GM18870 (cell line): ENCODE measurements at regions not wholly inside any gene's neighbourhood (a gene's known extent, or its start where the extent isn't known, plus 50 kb on each side); places are given as distances from the start of the nearest gene placed in this dataset.
"Not testable (repeated sequence)": the region's sequence is repeated elsewhere in the genome, so short reads cannot be mapped to it uniquely, and the experiment has no call there.

ENCODE experiments used
- ATAC-seq: cut with Tn5 transposase; IDR thresholded peaks from one replicate; pipeline ENCODE4 v1.9.1; 2021; ENCODE audit warnings: moderate library complexity; ENCODE audit not compliant: unreplicated experiment

DNA sequence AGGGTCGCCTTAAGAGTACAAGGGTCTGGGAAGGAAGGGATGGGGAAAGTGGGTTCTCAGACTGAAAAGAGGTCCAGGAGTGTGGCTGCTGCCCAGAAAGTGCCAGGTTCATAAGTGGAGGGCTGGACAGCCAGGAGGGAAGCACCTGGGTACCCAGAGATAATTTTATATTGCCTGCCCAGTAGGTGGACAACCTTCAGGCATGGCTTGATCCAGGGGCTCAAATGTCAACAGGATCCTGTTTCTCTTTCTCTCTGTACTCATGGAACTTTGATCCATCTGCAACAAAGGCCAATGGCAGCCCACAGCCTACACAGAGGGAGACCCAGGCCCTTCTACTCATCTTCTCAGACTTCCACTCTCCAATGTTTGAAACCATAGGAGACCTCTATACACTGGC, 80.5 kb upstream of the GRK3 start:
- ATAC-seq: no peak

DNA sequence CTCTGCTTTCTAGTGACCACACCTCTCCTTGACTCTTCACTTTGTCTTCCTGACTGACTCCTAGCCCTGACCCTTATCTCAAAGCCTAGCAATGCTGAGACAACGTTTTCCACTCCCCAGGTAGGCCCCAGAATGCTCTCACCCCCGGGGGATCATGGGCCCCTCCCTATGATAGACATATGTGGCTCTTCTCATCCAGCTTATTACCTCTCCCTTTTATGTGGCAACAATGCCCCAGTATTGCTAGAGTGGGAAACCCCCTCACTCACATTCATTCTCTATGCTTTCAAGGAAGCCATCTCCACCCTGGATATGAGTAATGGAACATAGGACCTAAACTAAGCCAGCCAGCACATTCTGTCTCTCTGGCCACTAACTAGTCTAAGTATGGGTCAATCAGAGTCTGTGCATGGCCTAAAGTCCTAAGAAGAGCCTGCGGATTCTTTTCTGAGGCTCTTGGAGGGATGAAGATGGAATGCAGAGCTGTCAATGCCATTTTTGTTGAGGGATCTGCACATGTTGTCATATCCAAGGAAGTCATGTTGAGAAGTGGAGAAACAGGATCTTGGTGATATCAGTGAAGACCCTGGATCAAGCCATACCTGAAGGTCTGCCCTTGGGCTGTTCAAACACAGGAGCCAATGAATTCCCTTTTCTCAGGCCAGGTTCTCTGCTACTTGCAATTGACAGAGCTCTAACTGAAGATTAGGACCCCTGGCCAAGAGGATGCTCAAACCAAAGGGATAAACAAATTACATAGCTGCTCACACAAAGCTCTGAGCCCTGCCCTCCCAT, 79.8 kb upstream of the GRK3 start:
- ATAC-seq: no peak

GRCh38 chr22:25485626-25486545, 78.6 kb upstream of the GRK3 start:
- ATAC-seq: no peak

GRCh38 chr22:25487508-25487907, 77.0 kb upstream of the GRK3 start:
- ATAC-seq: no peak

GRCh38 chr22:25488244-25489020, 76.0 kb upstream of the GRK3 start:
- ATAC-seq: no peak

- ATAC-seq: no peak
These were observed 74.5 kb upstream of the GRK3 start for GRCh38 chr22:25489947-25490346.

DNA sequence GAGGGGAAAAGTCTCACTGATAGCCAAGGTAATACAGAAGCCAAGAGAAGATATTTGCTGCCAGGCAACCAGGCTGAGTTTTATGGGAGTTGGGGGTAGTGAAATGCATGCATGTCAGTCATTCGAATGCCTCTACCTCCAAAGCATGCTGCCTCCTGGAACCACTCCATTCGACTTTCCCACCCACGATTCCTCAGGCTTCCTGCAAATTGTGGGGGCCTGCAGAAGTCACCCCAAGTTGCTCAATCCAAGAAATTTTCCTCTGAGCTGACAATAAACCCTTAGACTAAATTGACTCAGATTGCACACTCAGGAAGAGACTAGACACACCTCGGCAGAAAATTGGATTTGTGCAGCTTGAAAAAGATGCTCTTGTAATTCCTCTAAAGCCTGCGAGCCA, 73.6 kb upstream of the GRK3 start:
- no peak for ATAC-seq

DNA sequence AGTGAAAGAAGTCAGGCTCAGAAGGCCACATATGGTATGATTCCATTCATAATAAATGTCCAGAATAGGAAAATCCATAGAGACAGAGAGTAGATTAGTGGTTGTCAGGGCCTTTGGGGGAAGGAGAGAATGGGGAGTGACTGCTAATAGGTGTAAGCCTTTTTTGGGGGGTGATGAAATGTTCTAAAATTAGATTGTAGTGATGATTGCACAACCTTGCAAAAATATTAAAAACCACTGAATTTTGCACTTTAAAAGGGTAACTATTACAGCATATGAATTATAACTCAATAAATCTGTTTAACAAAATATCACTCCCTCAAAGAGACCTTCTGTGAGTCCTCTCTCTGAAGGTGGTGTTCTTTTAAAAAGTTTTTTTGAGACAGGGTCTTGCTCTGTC, 72.3 kb upstream of the GRK3 start:
- ATAC-seq: no peak

GRCh38 chr22:25492841-25493734, 71.4 kb upstream of the GRK3 start:
- ATAC-seq: no peak

DNA sequence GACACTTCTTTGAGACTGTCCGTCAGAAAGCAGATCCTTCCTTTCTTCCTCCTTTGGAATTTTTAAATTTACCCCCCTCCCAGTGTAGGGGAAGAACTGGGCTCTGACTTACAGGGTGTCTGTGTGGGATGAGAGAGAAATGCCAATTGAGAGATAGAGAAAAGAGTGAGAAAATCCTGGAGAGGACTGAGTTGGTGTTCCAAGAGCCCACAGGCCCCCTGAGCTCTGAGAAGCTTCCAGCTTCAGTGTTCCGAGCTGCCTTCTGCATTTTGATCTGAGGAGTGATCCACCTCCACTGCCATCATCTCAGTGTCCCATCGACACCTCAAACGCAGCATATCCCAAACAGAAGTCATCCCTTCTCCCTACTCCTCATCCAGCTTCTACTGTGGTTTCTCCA, 70.7 kb upstream of the GRK3 start:
- ATAC-seq: no peak

DNA sequence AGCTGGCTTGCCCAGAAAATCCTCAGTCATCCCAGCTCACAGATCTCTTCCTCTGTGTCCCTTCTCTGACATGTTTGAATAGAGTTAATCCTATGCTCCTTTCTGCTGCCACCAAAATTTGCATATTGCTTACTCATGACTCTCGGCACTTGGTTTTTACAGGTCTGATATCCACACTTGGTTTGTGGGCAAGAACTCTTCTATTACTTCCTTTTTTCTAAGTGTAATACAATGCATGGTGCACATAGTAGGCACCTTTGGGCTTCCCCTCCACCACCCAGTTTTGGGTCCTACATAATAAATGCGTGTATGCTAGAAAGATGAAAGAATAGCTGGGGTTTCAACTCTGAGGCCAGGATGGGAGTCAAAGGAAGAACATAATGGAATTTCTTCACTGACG, 69.7 kb upstream of the GRK3 start:
- ATAC-seq: peak; percentile 78

GRCh38 chr22:25495285-25495684, 69.2 kb upstream of the GRK3 start:
- no peak for ATAC-seq

DNA sequence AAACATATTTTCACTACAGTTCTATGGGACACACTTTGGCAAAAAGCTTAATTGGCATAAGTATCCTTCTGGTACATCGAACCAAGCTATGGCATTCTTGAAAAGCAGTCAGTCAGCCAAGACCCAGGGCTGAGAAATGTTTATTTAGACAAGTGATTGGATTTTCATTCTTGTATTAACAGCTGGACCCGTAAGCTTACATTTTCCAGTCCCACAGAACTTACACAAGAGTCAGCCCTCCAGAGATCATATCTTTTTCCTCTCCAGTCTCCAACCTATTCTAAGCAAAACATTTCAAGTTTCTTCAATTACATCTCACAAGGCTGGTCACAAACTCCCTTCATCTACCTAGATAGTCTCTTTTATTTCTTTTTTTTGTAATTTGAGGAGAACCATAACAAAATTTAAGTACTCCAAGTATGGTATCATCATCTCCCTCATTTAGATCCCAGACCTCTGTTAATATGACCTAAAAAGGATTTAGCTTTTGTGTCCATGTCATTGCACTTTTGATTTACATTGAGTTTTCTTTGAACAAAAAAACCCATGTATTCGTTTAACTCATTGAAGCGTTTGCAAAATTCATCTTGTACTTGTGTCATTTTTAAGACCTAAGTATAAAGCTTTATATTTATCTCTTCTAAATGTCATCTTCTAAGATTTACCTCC, 67.9 kb upstream of the GRK3 start:
- ATAC-seq: no peak

DNA sequence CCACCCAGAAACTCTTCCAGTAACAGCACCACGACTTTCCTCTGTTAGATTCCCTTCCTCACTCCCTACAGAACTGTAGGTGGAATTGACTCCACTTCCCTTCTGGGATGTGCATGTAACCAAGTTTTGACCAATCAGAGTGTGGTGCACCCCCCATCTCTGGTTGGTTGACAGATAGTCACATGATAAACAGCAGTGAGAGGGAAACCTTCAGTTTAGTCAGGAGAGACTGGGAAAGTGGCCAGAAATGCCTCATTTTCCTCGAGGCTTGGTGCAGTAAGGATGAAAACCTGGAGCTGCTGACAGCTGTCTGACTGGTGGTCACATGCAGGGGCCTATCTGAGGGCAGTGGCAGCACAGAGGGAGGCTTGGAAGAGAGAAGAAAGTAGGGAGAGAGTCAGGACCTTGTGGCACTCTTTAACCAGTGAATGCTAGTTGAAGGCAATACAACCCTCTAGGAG, 67.3 kb upstream of the GRK3 start:
- no peak for ATAC-seq

DNA sequence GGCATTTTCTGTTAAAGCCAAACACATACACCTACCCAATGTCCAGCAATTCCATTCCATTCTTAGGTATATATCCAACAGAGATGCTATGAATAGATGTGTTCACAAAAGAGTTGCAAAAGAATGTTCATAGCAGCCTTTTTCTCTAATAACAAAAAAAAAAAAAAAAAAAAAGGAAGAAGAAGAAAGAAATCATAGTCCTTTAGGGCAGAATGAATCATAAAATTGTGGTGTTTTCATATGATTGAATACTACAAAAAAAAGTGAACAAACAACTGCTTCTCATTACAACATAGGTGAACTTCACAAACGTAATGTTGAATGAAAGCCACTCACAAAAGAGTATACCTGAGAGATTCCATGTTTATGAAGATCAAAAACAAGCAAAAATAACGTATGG, 66.8 kb upstream of the GRK3 start:
- ATAC-seq: no peak

- not testable (repeated sequence) for ATAC-seq
These were observed 63.8 kb upstream of the GRK3 start for GRCh38 chr22:25500671-25501070.

DNA sequence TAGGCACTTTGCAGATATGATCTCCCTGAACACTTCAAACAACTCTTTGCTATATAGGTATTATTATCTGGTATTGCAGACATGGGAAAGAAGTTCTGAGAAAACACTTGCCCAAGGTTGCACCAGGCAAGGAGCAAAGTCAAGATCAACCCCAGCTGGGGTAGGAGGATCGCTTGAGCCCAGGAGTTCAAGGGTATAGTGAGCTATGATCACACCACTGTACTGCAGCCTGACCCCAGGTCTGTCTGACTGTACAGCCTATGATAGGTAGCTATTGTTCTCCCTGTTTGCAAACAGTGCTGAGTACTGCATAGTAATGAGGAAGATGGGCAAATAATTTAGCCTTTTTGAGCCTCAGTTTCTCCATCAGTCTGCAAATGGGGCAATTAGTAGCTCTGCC, 60.5 kb upstream of the GRK3 start:
- ATAC-seq: not testable (repeated sequence)

- no peak for ATAC-seq
These were observed 56.3 kb upstream of the GRK3 start for GRCh38 chr22:25508161-25508560.

DNA sequence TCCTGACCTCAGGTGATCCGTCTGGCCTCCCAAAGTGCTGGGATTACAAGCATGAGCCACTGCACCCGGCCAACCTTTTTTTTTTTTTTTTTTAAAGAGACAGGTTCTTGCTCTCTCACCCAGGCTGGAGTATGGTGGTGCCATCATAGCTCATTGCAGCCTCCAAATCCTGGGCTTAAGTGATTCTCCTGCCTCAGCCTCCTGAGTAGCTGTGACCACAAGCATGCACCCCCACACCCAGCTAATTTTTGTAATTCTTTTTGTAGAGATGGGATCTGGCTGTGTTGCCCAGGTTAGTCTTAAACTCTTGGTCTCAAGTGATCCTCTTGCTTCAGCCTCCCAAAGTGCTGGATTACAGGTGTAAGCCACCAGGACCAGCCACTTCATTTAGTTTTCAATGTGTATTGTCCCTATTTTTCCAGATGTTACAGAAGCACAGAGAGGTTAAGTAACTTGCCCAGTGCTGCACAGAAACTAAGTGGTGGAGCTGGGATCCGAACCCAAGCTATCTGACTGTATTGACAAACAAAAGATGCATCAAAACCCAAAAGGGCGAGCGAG, 55.6 kb upstream of the GRK3 start:
- ATAC-seq: no peak
